PFSK-1 (cell line): ENCODE measurements at regions not wholly inside any gene's neighbourhood (a gene's known extent, or its start where the extent isn't known, plus 50 kb on each side); places are given as distances from the start of the nearest gene placed in this dataset.

Source experiments
- FOXP2 ChIP-seq: optimal IDR thresholded peaks from 2 replicates; pipeline ENCODE3; 2011; ENCODE audit warnings: borderline replicate concordance, control low read depth, inconsistent platforms; ENCODE audit not compliant: insufficient read depth; ENCODE audit errors: extremely low read length, extremely low read depth
- POLR2AphosphoS5 ChIP-seq: IDR thresholded peaks from 2 replicates; pipeline ENCODE4 v1.6.1; 2012; ENCODE audit warnings: low read depth, mild to moderate bottlenecking, control low read depth, low read length, moderate library complexity
- REST ChIP-seq, 2 experiments: IDR thresholded peaks; 2 replicates each; pipeline versions ENCODE4 v1.6.1 to v1.8.0; 2011 to 2012; ENCODE audit warnings: low read depth in 2 of 2, low read length in 2 of 2, control low read depth in 1 of 2, inconsistent platforms in 1 of 2, mild to moderate bottlenecking in 1 of 2, moderate library complexity in 1 of 2; ENCODE audit not compliant: insufficient read depth in 1 of 2
- SIN3A ChIP-seq: IDR thresholded peaks from 2 replicates; pipeline ENCODE4 v1.6.1; 2012; ENCODE audit warnings: mild to moderate bottlenecking, low read length, moderate library complexity, borderline replicate concordance; ENCODE audit not compliant: insufficient read depth
- TAF1 ChIP-seq: IDR thresholded peaks from 2 replicates; pipeline ENCODE4 v1.6.1; 2012; ENCODE audit warnings: low read length, control low read depth, borderline replicate concordance; ENCODE audit not compliant: insufficient read depth

DNA sequence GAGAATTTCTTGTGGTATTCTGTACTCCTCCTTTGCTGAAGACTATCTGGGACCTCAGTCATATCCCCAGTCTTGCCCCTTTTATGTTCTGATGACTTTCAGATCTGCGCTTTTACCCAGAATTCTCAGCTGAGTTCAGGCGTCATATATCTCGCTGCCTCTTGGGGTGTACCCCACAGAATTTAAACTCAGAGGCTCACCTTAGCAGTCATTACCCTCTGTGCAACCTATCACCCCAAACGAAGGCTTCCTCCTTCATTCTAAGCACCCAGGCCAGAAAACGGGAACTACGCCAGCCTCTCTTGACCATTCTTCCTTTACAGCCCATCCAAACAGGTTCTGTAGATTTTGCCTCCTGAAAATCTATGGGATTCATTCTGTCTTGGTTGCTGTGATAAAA lies 574.8 kb upstream of the C16orf82 start:
- TF ChIP-seq SIN3A, result no peak
- TF ChIP-seq TAF1, result no peak
- TF ChIP-seq FOXP2, result no peak
- no peak for TF ChIP-seq POLR2AphosphoS5
- TF ChIP-seq REST (IDR thresholded peaks at IDR 0.05; ENCODE audit: insufficient read depth in 1 of 2, low read depth in 2 of 2, low read length in 2 of 2), result no peak

DNA sequence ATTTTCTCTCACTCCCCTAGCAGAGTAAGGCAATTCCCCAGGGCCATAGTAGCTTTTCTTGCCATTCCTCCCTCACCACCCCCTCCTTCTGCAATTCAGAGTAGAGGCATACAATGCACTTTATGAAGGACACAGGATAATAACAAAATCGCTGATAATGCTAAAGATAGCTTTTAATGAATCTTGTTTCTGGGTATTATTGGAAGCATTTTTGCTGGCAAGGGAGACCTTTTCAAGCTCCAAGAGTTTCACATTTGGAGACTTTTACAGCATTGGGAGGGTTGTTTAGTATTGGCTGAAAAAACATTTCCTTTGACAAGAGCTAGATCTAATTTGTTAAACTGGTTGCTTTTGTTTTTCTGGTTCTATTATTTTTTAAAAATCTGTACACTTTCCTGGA lies 573.0 kb upstream of the C16orf82 start:
- TF ChIP-seq FOXP2 (no peak), SIN3A (no peak), TAF1 (no peak), POLR2AphosphoS5 (no peak), REST (IDR thresholded peaks at IDR 0.05; ENCODE audit: insufficient read depth in 1 of 2, low read depth in 2 of 2, low read length in 2 of 2) (no peak)

DNA sequence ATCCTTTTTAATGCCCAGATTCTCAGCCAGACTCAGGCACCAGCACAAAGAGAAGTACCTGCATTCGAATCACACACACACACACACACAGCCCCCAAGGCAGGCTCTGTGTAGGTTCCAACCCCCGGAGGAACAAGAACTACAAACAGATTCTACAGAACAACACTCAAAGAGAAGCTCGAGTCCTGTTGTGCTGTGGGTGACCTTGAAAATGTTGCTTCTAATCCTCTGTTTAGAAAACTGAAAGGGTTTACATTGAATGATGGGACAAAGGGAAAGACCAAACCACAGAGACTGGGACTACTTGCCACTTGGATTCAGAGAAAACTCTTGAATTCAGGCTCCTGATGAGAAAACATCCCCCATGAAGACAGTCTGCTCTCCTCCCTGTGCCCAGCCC lies 568.8 kb upstream of the C16orf82 start:
- no peak for TF ChIP-seq FOXP2

DNA sequence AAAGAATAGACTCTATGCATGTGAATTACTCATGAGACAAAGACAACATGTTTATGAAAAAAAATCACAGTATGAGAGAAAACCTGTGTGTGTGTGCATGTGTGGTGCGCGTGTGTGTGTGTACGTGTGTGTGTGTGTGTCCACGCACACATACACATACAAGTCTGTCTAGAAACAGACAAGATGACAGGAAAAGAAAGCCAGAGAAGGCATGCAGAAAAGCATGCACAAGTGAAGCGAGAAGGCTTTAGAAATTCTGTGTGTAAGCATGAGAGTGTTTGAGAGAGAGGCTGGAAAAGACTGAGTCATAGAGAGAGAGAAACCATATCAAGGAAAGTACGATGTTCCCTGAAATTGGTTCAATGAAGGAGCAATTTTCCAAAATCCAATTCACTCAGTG lies 566.4 kb upstream of the C16orf82 start:
- TF ChIP-seq REST (IDR thresholded peaks at IDR 0.05; ENCODE audit: insufficient read depth in 1 of 2, low read depth in 2 of 2, low read length in 2 of 2) (no peak), SIN3A (no peak), TAF1 (no peak), POLR2AphosphoS5 (no peak), FOXP2 (no peak)

DNA sequence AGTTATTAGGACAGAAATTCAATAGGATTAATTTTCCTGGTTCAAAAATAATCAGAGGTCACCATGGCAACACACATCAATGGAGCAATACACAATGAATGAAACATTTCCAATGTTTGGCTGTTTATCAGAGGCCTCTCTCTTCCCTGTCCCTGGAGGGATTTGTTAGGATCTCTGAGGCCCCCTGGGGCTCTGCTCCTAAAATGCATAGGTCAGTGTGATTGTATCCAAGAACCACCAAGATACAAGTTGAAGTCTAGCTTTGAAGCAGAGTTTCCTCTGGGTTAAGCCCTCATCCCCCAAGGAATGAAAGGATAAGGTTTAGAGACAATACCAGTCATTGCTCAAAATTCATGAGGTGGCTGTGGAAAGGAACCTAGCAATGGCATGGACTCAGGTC lies 561.2 kb upstream of the C16orf82 start:
- TF ChIP-seq SIN3A (no peak), TAF1 (no peak), FOXP2 (no peak), REST (IDR thresholded peaks at IDR 0.05; ENCODE audit: insufficient read depth in 1 of 2, low read depth in 2 of 2, low read length in 2 of 2) (no peak), POLR2AphosphoS5 (no peak)
